HG03159 (cell line): ENCODE measurements at regions not wholly inside any gene's neighbourhood (a gene's known extent, or its start where the extent isn't known, plus 50 kb on each side); places are given as distances from the start of the nearest gene placed in this dataset.
"Not testable (repeated sequence)": the region's sequence is repeated elsewhere in the genome, so short reads cannot be mapped to it uniquely, and the experiment has no call there.

ENCODE experiments used
- ATAC-seq: cut with Tn5 transposase; IDR thresholded peaks from one replicate; pipeline ENCODE4 v1.9.1; 2021; ENCODE audit warnings: mild to moderate bottlenecking, moderate library complexity; ENCODE audit not compliant: unreplicated experiment

DNA sequence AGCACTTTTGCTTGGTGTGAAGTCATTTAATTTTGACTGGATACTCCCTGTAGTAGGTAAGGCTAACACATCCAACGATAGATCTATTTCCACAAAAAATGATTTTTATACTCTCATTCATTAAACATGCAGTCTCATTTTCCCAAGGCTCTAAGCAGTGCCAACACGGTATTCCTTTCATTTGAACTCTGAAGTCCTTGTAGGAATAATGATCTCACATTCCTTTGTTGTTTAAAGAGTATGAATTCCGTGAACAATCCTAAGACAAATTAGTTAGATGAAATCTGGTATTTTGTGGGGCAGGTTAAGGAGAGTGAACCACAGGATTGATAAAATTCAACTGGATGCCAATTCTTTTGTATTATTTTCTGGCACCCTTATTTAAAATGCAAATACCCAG lies 66.6 kb downstream of the LACC1 start:
- ATAC-seq: no peak

DNA sequence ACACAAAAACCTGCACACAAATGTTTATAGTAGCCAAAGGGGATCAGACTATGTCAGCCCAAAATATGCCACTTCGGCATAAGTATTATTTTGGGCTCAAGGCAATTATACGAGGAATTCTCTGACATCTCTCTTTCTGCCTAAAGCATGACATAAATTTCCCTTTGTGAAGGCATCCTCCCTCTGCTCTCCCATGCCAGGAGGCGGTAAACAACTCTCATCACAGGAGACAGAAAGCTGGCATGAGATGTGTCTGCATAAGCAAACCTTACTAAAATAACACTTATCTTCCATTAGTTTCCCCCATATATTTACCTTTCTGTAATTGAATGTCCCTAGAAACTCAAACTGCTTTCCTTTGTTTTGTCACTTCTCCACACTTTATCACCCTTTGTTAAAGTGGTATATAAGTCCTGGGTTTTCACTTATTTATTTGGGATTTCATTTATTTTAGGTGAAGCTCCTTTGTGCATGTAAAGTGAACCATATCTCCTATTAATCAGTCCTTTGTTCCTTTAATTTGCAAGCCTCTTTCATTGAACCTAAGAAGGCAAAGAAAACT lies 68.3 kb downstream of the LACC1 start:
- ATAC-seq: no peak

DNA sequence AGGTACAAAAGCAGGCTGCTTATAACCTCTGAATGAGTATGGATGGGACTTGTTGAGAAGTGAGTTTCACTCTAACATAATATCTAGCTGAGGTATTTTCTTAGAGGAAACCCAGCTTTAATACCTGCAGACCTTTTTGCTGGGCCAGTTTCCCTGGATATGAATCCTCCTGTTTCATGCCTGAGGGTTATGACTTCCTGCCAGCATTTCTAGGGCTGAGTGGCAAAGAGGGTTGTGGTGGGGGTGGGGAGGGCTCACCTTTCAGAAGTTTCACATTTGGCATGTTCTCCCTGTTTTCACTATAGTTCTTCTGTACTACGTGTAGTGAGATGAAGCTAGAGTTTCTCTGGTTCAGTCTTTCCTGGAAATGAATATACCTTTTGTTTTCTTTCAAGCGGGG lies 73.7 kb downstream of the LACC1 start:
- ATAC-seq: no peak

DNA sequence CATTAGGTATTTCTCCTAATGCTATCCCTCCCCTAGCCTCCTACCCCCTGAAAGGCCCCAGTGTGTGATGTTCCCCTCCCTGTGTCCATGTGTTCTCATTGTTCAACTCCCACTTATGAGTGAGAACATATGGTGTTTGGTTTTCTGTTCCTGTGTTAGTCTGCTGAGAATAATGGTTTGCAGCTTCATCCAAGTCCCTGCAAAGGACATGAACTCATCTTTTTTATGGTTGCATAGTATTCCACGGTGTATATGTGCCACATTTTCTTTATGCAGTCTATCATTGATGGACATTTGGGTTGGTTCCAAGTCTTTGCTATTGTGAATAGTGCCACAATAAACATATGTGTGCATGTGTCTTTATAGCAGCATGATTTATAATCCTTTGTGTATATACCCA lies 77.3 kb downstream of the LACC1 start:
- not testable (repeated sequence) for ATAC-seq

DNA sequence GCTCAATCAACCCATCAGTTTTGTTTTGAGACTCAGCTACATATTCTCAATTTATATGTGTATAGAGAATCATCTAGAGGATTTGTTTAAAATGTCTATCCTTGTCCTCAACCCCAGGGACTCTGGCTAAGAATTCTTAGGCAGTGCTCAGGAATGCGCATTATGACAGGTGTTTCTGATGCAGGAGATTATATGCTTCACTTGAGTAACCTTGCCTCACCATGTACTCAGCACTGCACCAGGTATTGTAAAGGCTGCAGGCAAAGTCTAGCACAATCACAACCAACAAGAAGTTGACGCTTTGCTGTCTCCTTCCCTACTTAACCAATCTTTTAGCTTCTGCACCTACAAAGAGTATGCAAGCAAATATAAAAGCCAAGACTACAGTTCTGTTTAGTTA lies 79.6 kb downstream of the LACC1 start:
- ATAC-seq: no peak

DNA sequence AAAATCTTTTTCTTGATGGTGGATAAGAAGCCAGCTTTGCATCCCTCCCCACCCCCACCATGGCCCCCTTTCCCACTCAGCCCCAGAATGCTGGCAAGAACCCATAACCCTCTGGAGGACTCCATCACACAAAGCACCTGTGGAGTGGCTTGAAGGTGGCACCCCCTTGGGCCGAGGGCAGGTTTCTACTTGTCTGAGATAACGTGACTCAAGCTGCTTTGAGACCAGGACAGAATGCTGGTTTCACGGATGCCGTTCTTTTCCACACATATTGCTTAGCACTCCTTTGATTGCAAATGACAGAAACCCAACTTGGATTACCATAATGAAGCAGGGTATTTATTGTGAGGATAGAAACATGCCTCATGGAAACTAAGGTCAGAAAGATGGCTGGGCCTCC lies 82.2 kb downstream of the LACC1 start:
- no peak for ATAC-seq

DNA sequence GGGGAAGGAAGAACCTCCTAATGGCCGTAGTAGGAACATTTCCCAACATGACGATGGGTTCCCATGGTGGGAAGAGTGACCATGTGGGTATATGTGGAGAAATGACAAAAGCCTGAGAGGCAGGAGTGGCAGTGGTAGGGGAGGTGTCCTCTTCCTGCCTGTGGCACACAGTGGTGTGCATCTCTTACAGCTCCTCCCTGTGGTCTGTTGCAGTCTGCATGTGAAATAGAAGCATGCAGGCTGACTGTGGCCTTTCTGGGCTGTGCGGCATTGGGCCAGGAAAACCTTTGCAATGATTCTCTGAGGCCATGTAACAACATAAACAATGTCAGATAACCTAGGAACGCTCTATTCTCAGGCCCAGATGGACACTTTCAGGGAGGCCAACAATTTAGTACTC lies 84.0 kb downstream of the LACC1 start:
- no peak for ATAC-seq

DNA sequence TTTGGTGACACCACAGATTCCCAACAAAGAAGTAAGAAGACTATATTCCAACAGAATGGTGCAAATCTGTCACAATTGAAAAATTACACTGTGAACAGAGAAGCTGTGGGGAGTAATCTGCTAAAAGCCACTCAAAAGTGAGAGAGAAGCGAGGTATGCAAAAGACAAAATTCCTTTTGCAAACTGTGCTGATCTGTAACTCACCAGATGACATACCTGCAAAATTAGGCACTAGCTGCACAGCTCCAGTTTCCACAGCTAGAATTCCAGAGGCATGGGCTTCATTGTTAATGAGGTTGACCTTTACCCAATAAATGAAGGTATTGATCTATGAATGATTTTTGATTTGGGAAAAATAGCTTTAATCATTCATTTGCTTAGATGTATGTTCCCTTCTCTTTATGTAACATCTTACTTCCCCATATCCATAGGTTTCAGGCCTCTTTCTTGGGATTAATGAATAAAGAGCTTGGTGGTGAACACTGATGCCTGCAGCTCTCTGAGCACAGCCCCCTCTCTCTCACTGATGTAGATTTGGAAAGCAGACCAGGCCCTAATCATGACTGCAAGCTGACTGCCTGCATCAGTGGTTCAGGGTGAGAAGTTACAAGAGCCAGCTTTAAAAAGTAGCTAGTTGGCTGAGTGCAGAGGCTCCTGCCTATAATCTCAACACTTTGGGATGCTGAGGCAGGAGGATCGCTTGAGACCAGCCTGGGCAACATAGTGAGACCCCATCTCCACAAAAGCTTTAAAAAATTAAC lies 85.2 kb downstream of the LACC1 start:
- no peak for ATAC-seq

DNA sequence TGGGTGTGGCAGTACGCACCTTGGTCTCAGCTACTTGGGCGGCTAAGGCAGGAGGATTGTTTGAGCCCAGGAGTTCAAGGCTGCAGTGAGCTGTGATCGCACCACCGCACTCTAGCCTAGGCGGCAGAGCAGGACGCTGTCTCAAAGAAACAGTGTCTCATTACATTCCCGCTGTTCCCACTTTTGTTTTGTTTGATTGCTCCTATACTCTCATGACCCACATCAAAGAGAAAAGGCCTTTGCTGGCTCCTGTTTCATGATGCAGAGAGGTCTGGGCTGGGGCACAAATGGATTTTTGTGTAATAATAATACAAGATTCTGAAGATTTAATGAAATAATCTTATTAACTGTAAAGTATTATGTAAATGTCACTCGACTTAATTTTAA lies 85.7 kb downstream of the LACC1 start:
- ATAC-seq: no peak

DNA sequence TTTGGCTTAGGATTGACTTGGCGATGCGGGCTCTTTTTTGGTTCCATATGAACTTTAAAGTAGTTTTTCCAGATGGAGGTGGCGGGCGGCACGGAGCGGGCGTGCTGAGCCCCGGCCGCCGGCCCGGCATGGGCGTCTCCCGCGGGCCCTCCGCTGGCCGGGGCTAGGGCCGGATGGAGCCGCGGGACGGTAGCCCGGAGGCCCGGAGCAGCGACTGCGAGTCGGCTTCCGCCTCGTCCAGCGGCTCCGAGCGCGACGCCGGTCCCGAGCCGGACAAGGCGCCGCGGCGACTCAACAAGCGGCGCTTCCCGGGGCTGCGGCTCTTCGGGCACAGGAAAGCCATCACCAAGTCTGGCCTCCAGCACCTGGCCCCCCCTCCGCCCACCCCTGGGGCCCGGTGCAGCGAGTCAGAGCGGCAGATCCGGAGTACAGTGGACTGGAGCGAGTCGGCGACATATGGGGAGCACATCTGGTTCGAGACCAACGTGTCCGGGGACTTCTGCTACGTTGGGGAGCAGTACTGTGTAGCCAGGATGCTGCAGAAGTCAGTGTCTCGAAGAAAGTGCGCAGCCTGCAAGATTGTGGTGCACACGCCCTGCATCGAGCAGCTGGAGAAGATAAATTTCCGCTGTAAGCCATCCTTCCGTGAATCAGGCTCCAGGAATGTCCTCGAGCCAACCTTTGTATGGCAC lies 88.7 kb downstream of the LACC1 start:
- not testable (repeated sequence) for ATAC-seq

DNA sequence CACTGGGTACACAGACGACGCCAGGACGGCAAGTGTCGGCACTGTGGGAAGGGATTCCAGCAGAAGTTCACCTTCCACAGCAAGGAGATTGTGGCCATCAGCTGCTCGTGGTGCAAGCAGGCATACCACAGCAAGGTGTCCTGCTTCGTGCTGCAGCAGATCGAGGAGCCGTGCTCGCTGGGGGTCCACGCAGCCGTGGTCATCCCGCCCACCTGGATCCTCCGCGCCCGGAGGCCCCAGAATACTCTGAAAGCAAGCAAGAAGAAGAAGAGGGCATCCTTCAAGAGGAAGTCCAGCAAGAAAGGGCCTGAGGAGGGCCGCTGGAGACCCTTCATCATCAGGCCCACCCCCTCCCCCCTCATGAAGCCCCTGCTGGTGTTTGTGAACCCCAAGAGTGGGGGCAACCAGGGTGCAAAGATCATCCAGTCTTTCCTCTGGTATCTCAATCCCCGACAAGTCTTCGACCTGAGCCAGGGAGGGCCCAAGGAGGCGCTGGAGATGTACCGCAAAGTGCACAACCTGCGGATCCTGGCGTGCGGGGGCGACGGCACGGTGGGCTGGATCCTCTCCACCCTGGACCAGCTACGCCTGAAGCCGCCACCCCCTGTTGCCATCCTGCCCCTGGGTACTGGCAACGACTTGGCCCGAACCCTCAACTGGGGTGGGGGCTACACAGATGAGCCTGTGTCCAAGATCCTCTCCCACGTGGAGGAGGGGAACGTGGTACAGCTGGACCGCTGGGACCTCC lies 89.4 kb downstream of the LACC1 start:
- not testable (repeated sequence) for ATAC-seq

DNA sequence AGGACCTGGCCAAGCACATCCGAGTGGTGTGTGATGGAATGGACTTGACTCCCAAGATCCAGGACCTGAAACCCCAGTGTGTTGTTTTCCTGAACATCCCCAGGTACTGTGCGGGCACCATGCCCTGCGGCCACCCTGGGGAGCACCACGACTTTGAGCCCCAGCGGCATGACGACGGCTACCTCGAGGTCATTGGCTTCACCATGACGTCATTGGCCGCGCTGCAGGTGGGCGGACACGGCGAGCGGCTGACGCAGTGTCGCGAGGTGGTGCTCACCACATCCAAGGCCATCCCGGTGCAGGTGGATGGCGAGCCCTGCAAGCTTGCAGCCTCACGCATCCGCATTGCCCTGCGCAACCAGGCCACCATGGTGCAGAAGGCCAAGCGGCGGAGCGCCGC lies 90.2 kb downstream of the LACC1 start:
- ATAC-seq: not testable (repeated sequence)

DNA sequence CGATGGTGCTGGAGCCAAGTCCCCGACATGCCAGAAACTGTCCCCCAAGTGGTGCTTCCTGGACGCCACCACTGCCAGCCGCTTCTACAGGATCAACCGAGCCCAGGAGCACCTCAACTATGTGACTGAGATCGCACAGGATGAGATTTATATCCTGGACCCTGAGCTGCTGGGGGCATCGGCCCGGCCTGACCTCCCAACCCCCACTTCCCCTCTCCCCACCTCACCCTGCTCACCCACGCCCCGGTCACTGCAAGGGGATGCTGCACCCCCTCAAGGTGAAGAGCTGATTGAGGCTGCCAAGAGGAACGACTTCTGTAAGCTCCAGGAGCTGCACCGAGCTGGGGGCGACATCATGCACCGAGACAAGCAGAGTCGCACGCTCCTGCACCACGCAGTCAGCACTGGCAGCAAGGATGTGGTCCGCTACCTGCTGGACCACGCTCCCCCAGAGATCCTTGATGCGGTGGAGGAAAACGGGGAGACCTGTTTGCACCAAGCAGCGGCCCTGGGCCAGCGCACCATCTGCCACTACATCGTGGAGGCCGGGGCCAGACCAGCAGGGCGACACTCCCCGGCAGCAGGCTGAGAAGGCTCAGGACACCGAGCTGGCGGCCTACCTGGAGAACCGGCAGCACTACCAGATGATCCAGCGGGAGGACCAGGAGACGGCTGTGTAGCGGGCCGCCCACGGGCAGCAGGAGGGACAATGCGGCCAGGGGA lies 91.0 kb downstream of the LACC1 start:
- not testable (repeated sequence) for ATAC-seq

DNA sequence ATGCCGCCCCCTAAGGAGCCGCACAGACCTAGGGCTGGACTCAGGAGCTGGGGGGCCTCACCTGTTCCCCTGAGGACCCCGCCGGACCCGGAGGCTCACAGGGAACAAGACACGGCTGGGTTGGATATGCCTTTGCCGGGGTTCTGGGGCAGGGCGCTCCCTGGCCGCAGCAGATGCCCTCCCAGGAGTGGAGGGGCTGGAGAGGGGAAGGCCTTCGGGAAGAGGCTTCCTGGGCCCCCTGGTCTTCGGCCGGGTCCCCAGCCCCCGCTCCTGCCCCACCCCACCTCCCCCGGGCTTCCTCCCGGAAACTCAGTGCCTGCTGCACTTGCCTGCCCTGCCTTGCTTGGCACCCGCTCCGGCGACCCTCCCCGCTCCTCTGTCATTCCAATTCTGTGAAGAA lies 91.6 kb downstream of the LACC1 start:
- ATAC-seq: not testable (repeated sequence)

DNA sequence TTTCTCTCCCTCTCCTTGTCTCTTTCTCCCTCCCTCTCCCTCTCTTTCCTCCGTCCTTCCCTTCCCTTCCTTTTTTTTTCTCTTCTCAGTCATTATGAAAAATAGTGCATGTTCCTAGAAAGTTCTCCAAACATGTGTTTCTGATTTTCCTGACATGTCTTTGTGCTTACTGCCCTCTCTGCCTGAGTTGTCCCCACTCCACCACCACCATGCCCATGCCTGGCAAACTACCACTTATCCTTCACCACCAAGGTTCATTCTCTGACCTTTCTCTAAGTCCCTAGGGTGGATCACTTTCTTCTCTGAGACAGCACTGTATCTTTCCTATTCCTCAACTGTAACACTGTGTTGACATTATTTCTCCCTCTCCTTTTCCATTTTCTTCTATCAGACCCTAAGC lies 98.2 kb downstream of the LACC1 start:
- no peak for ATAC-seq

DNA sequence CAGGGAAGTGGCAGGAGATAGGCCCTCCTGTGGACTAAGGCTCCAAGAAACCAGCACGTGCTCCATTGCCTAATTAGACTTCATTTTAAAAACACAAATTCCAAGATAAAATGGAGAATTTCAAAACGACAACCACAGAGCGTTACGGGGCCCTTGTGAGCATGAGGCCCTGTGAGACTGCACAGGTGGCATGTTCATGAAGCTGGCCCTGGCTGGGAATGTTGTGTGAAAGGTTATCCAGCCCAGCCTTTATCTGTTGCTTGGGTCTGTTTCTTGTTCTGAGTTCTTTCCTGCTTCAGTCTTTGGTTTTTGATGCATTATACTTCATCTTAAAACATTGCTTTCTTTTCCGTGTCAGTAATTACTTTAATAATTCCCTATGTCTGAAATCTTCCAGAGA lies 99.0 kb downstream of the LACC1 start:
- ATAC-seq: no peak

DNA sequence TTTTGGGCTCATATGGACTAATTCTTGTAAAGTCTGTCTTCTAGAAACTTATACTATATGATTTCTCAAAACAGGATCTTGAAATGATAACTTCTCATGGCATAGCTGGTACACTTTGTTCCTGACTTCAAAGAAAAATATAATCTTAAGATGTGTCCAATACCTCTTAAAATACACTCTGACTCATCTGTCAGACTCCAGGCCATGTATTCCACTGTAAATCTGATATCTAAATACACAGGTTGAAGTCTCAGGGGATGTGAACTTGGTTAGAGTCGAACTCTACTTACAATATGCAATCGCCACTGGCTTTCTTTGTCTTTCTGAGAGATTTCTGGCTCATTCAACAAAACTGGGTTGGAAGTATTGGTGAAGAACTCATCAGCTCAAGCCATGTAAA lies 99.8 kb downstream of the LACC1 start:
- no peak for ATAC-seq

DNA sequence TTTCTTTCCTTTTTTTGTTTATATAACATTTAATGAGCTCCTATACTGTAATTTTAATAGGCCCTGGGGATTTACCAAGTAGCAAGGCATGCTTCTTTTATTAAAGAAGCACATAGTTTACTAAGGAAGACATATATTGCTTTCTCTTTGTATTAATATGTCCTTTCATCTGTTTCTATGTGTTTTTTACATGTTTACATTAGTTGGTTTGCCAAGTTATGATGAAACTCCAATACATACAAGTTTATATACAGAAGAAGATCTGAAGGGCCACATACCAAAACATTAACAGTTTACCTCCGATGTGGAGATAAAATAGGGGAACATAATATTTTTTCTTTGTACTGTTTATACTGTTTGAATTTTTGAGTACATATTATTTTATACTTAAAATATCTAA lies 100.9 kb downstream of the LACC1 start:
- ATAC-seq: no peak

DNA sequence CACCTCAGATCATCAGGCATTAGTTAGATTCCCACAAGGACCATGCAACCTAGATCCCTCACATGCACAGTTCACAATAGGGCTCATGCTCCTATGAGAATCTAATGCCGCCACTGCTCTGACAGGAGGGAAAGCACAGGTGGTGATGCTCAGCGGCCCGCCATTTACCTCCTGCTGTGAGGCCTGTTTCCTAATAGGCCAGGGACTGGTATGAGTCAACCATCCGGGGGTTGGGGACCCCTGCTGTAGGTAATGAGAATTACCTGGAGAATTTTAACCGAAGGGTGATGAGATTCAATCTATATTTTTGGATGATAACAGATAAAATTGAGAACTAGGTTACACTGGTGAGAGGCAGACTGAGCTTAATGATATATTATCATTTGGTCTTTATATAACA lies 101.4 kb downstream of the LACC1 start:
- no peak for ATAC-seq

DNA sequence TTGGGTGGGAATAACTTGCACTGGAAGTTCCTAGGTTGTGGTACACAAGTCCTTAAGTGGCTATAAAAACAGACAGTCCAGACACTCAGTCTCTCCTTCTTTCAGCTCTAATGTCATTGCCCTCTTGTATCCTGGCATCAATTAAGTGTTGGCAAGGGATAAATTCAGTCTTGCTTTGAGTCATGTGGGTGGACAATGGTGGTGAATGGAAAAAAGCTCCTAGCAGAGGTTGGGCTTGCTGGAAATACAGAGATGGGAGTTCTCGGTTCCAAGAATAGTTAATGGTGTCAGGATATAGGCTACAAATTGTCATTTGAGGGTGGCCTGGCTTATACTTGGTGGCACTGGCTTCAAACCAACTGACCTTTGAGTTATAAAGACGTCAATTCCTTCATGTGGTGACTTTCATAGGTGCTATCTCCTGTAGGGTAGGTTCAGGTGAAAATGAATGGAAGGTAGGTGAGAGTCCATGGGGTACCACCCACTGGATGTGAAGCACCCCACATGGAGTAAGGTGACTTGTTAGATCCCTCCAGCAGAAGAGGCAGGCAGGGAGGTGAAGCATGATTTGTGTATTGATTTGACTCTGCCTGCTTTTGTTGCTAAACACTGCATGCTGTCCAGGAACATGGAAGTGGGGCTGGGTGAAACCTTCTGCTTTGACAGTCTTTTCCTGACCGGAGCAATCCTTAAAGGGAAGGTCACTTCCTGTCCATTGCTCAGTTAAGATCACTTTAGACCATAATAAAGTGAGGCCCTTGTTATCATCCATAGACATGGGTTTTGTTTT lies 102.0 kb downstream of the LACC1 start:
- no peak for ATAC-seq
